ENCODE measurements at regions not wholly inside any gene's neighbourhood (a gene's known extent, or its start where the extent isn't known, plus 50 kb on each side); places are given as distances from the start of the nearest gene placed in this dataset.

DNA sequence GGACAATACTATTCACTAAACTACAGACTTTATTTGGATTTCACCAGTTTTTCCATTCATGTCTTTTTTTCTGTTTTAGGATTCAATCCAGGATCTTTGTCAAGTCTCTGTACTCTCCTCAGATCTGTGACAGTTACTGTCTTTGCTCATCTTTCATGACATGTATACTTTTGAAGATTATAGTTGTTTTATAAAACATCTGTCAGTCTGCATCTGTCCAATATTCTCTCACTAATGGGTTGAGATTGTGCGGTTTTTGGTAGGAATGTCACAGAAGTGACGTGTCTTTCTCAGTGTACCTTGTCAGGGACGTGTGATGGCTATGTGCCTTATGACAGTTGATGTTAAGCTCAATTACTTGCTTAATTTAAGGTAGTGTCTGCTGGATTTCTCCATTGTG lies 124.9 kb upstream of the TPK1 start:
- DNase-seq (ENCODE audit: low read depth), result no peak

DNA sequence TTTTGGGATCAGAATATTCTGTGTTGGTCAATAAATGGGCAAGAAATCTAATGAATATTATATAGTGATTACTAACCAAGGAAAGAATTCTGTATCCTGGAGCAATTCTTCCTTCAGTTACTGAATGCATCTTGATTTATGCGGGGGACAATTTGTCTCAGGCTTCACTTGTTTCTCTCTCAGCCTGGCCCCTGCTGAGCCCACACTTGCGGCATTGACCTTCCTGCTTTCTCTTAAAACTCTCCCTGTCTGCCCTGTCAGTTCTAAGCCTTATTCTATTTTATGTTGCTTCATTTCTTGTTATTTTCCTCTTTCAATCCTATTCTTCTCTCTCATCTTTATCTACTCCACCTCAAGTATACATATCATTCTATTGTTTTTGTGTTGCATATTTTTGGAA lies 122.1 kb upstream of the TPK1 start:
- no peak for DNase-seq (ENCODE audit: low read depth)

DNA sequence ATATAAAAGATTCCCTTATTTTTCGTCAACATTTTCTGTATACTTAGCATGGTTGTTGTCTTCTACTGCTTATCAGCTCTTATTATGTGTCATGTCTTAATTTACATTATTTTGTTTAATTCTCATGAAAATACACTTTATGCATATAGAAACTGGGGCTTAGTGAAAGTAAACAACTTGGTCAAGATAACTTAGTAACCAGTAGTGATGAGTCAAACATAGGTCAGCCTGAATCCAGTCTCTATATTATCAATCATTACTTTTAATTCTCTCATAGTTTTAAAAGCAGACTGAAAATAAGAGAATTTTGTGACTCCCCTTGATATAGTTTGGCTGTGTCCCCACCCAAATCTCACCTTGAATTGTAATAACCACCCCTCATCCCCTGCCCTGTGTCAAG lies 119.6 kb upstream of the TPK1 start:
- DNase-seq (ENCODE audit: low read depth), result no peak

DNA sequence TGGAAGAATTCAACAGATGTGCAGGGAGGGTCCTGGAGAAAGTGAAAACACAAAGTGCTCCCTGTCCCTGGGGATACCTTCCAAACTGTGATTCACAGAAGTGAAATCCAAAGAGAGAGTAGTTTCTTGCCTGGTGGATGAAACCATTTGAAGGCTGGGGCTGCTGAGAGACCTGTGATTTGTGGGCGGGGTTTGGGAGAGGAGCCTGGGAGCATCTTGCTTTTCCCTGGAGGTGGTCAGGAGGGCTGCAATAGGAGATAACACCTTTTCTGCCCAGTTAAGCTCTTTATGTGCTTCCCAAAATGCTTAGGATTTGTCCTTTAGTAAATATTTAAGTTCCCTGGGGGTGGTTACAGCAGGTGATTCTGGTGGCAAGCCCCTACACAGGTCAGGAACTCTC lies 105.3 kb upstream of the TPK1 start:
- DNase-seq (ENCODE audit: low read depth), result no peak

DNA sequence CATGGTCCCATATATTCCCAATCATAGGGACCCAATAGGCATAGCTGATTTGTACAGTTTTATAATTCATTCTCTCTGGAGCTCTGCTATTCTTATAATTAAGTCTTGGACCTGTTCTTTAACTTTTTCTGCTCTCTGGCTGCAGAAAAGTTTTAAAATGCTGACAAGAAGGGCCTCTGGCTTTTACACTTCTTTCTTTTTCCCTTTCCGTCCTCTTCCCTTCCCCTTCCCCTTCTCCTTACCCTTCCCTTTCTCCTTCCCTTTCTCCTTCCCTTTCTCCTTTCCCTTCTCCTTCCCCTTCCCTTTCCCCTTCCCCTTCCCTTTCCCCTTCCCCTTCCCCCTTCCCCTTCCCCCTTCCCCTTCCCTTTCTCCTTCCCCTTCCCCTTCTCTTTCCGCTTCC lies 101.3 kb upstream of the TPK1 start:
- no peak for DNase-seq (ENCODE audit: low read depth)

DNA sequence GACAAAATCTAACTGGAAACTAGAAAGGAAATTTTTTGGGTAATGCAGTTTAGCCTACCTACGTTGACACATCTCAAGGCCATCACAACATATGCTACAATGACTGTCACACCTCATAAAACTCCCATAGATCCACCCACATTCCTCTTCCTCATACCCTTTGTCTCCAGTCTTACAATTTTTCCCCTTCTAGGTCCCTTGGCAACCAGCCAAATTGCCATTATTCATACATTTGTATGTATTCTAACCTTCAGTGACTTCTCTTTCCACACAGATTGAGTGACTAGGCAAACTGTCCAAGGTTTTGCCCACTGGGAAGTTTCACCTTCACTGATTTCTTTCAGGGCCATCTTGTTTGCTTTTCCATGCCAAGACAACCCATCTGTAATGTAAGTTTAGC lies 100.5 kb upstream of the TPK1 start:
- no peak for DNase-seq (ENCODE audit: low read depth)

DNA sequence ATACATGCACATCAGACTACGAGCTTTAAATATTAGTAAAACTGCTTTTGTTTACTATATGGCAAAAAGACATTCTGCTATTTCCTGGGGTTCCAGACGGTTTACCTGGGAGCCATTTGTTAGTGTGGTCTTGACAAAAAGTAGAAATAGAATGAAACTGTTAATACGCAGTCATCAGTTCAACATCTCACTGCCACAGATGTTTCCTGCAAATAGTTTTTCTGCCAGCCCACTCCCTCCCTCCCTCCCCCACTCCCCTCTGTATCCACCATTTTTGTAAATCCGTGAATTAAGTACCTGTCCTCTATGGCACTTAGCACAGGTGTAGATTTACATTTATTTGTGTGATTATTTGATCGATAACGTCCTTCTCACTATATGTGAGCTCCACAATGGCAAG lies 74.6 kb upstream of the TPK1 start:
- no peak for DNase-seq (ENCODE audit: low read depth)

DNA sequence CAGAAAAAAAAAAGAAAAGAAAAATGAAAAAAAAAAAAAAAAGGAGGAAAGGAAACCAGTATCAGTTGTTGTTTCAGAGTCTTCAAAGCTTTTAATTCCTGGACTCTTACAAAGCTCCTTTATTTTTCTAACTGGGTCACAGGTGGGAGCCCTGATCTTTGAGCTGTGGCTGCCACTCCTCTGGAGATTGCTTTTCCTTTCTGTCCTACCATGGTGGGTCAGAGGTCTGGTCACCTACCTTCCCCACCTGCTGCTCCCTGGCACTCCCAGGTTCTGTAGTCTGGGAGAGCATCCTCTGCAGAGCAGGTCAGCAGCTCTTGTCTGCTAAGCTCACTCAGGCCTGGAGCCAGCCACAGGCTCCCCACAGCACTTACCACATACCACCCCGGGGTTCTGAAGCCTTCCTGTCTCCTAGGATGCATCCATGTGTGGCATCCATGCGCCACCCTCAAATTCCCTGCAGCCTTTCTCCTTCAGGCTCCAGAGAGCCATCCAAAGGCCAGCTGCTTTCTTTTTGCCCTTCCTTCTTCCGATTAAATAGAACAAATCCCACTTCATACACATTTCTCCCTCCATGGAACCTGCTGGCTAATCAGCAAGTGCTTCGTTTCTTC lies 73.2 kb upstream of the TPK1 start:
- no peak for DNase-seq (ENCODE audit: low read depth)

DNA sequence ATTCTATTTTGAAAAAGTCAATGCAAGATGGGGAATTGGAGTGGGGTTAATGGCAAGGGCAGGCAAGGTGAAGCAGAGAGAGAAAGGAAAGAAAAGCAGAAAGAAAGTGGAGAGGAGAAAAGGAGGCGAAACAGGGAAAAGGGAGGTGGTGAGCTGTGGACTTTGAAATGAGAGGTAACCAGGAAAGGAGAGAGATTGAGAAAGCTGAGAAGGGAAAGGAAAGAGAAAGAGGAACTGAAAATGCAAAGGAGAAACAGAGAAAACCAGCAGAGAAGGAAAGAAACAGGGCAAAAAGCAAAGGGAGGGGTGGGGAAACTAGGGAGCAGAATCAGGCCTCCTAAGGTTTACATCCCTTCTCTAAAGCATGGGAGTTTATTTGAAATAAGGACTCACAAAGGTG lies 72.5 kb upstream of the TPK1 start:
- DNase-seq (ENCODE audit: low read depth), result no peak

DNA sequence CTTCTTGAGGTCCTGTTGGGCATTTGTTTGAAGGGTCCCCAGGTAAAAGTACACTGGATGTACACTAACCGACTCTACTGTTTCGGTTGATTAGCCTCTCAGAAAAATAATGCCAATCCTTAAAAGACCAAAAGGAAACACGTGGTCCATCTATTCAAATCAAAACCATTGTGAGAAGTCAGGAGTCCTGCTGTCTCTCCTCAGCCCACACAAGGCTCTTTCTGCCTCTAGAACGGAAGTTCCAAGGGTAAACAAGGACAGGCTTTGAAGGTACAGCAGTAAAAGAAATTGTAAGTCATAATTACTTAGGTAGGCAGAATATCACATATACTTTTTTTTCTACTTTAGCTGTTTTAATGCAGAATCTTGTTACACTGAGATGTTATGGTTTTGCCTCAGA lies 71.7 kb upstream of the TPK1 start:
- DNase-seq (ENCODE audit: low read depth), result no peak

DNA sequence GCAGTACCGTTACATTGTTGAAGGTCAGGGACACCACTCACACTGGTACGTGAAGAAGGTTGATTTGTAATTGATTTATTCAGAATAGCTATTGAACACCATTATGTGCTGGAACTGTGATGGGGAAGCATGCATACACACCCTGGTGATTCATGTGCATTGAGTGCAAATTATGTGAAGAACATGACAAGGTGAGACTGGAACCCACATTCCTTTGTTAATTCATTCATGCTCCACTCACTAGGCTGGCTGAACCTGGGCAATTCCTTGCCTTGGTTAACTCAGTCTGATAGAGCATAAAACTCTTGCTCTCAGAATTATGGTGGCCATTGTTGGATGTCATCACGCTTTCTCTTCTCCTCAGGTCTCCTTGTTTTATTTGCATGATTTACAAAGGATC lies 67.3 kb upstream of the TPK1 start:
- DNase-seq (ENCODE audit: low read depth), result no peak

DNA sequence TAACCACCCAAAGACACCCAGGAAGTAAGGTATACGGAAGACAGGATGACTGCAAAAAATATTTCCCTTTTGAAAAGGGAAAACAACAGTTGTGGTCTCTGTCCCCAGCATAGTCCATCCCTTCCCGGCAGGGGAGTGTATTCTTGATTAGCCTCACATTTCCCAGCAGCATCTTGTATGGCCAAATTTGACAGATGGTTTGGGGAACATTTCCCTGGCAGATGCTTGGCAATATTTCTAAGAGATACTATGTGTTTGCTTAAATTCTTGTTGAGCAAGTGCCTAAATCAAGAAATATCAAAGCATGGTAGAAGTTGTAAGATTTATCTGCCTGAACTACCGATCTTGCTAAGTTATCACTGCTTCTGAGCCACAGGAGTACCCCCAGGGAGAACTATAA lies 56.9 kb upstream of the TPK1 start:
- no peak for DNase-seq (ENCODE audit: low read depth)

Measured in stromal cell of bone marrow (primary cell).